ENCODE measurements at regions not wholly inside any gene's neighbourhood (a gene's known extent, or its start where the extent isn't known, plus 50 kb on each side); places are given as distances from the start of the nearest gene placed in this dataset.

- no peaks in the 10 kb centered on the region for H3K36me3 ChIP-seq (ENCODE audit: control insufficient read depth, insufficient read depth, low read length)
- no peak overlapping the region for H3K9ac ChIP-seq (ENCODE audit: insufficient read depth in 1 of 2, low read depth in 2 of 2, low read length in 2 of 2)
- CTCF ChIA-PET (ENCODE audit: low intra/inter-chr PET ratio) = no interaction called here
- H3K79me2 ChIP-seq (ENCODE audit: control insufficient read depth, insufficient read depth, low read length) = no peaks in the 10 kb centered on the region
- no peaks in the 10 kb centered on the region for H4K20me1 ChIP-seq (replicated peaks; ENCODE audit: control insufficient read depth, insufficient read depth, low read length)
- intact Hi-C loops (cut with micrococcal nuclease) = no loop called here
- in situ Hi-C loops (cut with MboI) = no loop called here
- no peaks in the 10 kb centered on the region for H3K9me3 ChIP-seq (replicated peaks; ENCODE audit: control insufficient read depth, insufficient read depth, low read depth, low read length)
- H2AFZ ChIP-seq (ENCODE audit: low read depth, low read length) = no peak overlapping the region
- H3K4me2 ChIP-seq (ENCODE audit: insufficient read depth, low read length) = no peak overlapping the region
- DNase-seq (ENCODE audit: extremely low read depth in 1 of 4, low spot score in 3 of 4) (no peak), ATAC-seq (no peak), FAIRE-seq (no peak)
- no peak overlapping the region for H3K4me3 ChIP-seq
- H3K27ac ChIP-seq (ENCODE audit: extremely low read depth, low read depth, low read length) = no peak overlapping the region
- H3K9me1 ChIP-seq (ENCODE audit: control insufficient read depth, insufficient read depth, low read length) = no peaks in the 10 kb centered on the region
- no peaks in the 10 kb centered on the region for H3K4me1 ChIP-seq (replicated peaks in 1 of 2; ENCODE audit: control insufficient read depth in 2 of 2, insufficient read depth in 2 of 2, low read length in 2 of 2)
- no TSS peak for BruUV-seq (replicated peaks)
- POLR2A ChIA-PET = interaction anchor here (2.0 kb wide), 1 partner anchor 12 kb away, joined by 4 read pairs; no protein-coding TSS in a partner anchor
- no peaks in the 10 kb centered on the region for H3K27me3 ChIP-seq (ENCODE audit: control insufficient read depth in 2 of 2, insufficient read depth in 2 of 2, low read length in 2 of 2)
- TF ChIP-seq BCL6 (CRISPR knock-in tag; IDR thresholded peaks at IDR 0.05) (no peak), ELK3 (CRISPR knock-in tag; IDR thresholded peaks at IDR 0.05) (no peak), ZBTB33 (CRISPR knock-in tag; IDR thresholded peaks at IDR 0.05) (no peak), ESRRB (CRISPR knock-in tag; IDR thresholded peaks at IDR 0.05; ENCODE audit: borderline replicate concordance) (no peak), HIVEP1 (CRISPR knock-in tag; IDR thresholded peaks at IDR 0.05) (no peak), ETS1 (conservative IDR thresholded peaks at IDR 0.05; ENCODE audit: control insufficient read depth, low read depth, low read length) (no peak), ZNF398 (CRISPR knock-in tag; IDR thresholded peaks at IDR 0.05) (no peak), CUX1 (CRISPR knock-in tag; IDR thresholded peaks at IDR 0.05) (no peak), CHCHD3 (CRISPR knock-in tag; IDR thresholded peaks at IDR 0.05) (no peak)
- TF ChIP-seq, protein P1, sequence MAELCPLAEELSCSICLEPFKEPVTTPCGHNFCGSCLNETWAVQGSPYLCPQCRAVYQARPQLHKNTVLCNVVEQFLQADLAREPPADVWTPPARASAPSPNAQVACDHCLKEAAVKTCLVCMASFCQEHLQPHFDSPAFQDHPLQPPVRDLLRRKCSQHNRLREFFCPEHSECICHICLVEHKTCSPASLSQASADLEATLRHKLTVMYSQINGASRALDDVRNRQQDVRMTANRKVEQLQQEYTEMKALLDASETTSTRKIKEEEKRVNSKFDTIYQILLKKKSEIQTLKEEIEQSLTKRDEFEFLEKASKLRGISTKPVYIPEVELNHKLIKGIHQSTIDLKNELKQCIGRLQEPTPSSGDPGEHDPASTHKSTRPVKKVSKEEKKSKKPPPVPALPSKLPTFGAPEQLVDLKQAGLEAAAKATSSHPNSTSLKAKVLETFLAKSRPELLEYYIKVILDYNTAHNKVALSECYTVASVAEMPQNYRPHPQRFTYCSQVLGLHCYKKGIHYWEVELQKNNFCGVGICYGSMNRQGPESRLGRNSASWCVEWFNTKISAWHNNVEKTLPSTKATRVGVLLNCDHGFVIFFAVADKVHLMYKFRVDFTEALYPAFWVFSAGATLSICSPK (IDR thresholded peaks at IDR 0.05; ENCODE audit: borderline replicate concordance) = no peak
Observed at GRCh38 chr12:71335963-71336257, 103.7 kb upstream of the LGR5 start.
